ENCODE measurements at regions not wholly inside any gene's neighbourhood (a gene's known extent, or its start where the extent isn't known, plus 50 kb on each side); places are given as distances from the start of the nearest gene placed in this dataset.

DNA sequence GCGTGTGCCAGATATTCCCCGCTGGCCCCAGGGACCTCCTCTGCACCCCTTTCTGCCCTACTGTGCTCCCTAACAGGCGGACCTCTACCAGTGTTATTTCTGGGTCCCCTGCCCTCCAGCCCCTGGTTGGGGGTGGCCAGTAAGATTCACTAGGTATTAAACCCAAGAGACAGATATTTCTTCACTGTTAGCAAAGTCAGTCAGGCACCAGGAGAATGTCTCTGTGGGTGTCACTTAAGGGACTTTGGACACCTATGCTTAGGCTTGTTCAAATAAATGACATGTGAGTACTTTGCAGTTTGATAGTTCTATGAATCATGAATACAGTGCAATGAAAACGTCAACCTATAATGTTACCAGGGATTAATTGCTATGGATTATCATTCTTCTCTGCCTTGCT lies 234.3 kb upstream of the IGFBP3 start:
- TF ChIP-seq, protein P1, sequence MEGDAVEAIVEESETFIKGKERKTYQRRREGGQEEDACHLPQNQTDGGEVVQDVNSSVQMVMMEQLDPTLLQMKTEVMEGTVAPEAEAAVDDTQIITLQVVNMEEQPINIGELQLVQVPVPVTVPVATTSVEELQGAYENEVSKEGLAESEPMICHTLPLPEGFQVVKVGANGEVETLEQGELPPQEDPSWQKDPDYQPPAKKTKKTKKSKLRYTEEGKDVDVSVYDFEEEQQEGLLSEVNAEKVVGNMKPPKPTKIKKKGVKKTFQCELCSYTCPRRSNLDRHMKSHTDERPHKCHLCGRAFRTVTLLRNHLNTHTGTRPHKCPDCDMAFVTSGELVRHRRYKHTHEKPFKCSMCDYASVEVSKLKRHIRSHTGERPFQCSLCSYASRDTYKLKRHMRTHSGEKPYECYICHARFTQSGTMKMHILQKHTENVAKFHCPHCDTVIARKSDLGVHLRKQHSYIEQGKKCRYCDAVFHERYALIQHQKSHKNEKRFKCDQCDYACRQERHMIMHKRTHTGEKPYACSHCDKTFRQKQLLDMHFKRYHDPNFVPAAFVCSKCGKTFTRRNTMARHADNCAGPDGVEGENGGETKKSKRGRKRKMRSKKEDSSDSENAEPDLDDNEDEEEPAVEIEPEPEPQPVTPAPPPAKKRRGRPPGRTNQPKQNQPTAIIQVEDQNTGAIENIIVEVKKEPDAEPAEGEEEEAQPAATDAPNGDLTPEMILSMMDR (IDR thresholded peaks at IDR 0.05): no peak
- TF ChIP-seq POLR2A (IDR thresholded peaks at IDR 0.05): no peak

Measured in thyroid gland (tissue), 4 donors.